Fibroblast of mammary gland (primary cell): ENCODE measurements at regions not wholly inside any gene's neighbourhood (a gene's known extent, or its start where the extent isn't known, plus 50 kb on each side); places are given as distances from the start of the nearest gene placed in this dataset.
A peak's percentile ranks its signal among the peaks of the same experiment; 100 is the strongest.
"Not testable (repeated sequence)": the region's sequence is repeated elsewhere in the genome, so short reads cannot be mapped to it uniquely, and the experiment has no call there.

Source experiments
- DNase-seq: peaks from one replicate; pipeline ENCODE4 v3.0.0-alpha.2; 2010; ENCODE audit warnings: low read depth
- H3K4me3 ChIP-seq: 2 replicates; pipeline ENCODE4 v1.5.1; 2011; ENCODE audit warnings: low read depth, mild to moderate bottlenecking, low read length, moderate library complexity; ENCODE audit not compliant: control insufficient read depth
- TF ChIP-seq, protein P1 (sequence below): conservative IDR thresholded peaks from 2 replicates; pipeline ENCODE4 v1.5.1; 2011; ENCODE audit warnings: low read depth, low read length, inconsistent platforms; ENCODE audit not compliant: control insufficient read depth, insufficient read depth

DNA sequence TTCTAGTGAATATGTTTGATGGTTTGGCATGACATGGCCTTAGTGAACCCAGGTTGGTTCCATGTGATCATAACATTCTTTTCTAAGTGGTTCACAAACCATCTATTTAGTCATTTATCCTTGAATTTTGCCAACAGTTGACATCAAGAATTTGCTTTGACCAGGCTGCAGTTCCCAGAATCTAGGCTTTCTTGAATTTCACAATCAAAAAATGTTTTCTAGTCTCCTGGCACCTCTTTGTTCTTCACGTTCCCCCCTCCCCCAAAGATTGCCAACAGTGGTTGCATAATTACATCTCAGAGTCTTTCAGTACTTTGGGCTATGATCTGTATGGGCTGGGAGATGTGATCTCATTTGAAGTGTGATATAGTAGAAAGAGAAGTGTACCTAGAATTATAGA is 124.0 kb downstream of the GATA6 start:
- H3K4me3 ChIP-seq, result no peak overlapping the region
- DNase-seq, result peak; percentile 31
- TF ChIP-seq, protein P1, sequence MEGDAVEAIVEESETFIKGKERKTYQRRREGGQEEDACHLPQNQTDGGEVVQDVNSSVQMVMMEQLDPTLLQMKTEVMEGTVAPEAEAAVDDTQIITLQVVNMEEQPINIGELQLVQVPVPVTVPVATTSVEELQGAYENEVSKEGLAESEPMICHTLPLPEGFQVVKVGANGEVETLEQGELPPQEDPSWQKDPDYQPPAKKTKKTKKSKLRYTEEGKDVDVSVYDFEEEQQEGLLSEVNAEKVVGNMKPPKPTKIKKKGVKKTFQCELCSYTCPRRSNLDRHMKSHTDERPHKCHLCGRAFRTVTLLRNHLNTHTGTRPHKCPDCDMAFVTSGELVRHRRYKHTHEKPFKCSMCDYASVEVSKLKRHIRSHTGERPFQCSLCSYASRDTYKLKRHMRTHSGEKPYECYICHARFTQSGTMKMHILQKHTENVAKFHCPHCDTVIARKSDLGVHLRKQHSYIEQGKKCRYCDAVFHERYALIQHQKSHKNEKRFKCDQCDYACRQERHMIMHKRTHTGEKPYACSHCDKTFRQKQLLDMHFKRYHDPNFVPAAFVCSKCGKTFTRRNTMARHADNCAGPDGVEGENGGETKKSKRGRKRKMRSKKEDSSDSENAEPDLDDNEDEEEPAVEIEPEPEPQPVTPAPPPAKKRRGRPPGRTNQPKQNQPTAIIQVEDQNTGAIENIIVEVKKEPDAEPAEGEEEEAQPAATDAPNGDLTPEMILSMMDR, result no peak

DNA sequence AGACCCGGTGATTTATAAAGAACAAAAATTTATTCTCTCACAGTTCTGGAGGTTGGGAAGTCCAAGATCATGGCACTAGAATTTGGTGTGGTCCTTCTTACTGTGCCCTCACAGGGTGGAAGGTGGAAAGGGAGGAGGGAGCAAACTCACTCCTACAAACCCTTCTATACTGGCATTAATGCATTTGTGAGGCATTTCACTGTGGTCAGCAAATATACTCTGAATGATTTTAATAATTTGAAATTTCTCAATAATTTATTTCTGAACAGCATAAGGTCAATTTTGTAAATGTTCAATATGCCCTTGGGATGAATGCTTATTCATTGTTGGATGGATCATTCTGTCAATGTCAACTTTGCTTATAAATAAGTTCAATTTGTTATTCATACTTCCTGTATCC is 120.6 kb downstream of the GATA6 start:
- no peak for DNase-seq
- no peak overlapping the region for H3K4me3 ChIP-seq
- TF ChIP-seq, protein P1, result no peak

DNA sequence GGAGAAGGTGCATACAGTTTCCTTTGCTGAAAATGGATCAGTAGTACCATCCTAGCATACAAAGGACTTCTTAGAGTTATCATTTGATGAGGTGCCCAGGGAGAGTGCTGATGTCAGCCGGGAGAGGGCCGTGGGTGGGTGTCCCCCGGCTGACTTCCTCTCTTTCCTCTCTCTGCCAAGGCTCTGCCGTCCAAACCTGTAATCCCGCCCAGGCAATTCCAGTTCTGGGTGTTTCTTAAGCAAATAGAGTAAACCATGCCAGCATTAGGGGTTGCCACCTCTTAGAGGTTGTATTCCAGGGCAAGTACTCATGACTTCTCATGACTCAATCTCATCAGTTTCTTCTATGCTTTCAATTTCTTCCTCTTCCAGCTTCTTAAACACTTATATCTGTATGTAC is 117.2 kb downstream of the GATA6 start:
- DNase-seq, result no peak
- no peak overlapping the region for H3K4me3 ChIP-seq
- TF ChIP-seq, protein P1, result no peak

DNA sequence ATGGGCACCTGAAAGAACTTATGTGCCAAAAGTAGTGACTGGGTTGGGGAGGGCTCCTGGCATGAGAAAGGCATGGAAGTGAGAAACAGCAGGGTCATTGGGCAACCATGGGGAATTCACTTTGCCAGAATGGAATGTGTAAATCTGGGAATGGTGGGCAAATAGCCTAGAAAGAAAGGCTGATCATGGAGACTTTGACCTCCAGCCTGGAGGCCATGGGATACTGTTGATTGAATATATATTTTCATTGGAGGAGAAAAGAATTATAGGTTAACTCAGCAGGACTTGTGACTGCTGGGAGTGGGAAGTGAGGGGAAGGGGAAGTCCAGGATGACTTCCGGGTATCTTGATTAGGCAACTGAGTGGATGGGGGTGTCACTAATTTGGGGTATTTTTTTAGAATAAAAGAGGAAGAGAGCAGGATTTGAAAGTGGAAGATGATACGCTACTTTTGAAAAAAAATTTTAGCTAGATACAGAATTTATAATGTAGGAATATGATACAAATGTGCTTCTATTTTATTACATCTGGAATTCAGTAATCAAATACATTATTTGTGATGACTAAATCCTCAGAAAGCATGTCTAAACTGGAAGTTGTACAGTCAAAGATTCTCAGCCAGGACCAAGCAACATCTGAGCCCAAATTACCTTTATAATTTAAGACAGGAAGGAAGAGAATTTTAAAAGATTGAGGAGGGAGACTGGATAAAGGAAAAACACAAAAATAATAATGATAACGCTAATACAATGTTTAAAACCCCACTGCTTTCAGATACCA is 116.2 kb downstream of the GATA6 start:
- no peak for DNase-seq
- H3K4me3 ChIP-seq, result no peak overlapping the region
- TF ChIP-seq, protein P1, result no peak

DNA sequence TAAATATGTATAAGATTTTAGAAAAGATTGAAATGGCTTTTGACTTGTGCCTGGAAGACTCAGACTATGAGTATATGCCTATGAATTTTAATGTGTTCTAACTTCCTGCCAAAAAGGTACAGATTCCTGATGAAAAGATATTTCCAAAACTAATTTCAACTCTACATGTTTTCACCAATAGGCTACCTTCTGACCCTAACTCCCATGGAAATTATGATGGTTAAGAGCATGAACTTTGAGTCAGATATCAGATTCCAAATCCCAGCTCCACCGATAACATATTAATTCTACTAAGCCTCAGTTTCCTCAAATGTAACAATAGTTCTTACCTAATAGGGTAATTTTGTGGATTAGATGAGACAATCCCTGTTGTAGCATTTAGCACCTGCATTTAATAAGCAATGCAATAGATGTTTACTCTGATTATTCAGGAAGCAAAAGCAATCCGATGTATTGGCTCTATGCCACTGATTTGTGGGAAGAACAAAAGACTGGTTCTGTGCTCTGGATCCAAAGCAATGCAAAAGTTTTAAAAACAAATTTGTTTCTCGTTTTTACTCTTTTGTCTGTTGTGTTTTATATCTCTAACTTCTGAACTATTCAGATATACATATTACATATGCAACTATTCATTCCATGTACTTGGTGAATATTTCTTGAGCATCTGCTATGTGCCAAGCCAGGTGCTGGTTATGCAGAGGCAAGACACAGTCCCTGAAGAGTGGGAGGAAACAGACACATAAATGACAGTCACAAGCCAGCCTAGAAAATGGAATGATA is 115.4 kb downstream of the GATA6 start:
- no peak overlapping the region for H3K4me3 ChIP-seq
- TF ChIP-seq, protein P1, result no peak
- DNase-seq, result no peak

GRCh38 chr18:22283855-22284254 is 114.5 kb downstream of the GATA6 start:
- H3K4me3 ChIP-seq, DNase-seq: not testable (repeated sequence)

DNA sequence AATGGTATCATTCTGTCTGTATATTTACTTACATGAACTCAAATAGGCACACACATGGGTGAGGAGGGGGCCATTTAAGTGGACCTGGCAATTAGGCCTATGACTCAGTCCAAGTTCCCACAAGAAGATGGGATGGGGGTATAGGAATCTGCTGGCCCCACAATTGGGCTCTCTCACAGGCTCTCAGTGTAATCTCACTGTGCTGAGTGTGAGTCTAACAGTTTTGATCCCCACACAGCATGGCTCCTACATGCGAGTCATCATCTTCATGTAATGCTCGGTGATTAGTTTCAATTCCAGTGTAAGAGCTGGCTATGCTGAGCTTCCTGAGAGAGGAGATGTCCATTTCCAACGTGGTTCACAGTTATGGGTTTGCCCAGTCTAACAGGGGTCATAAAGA is 114.0 kb downstream of the GATA6 start:
- TF ChIP-seq, protein P1, result no peak
- no peak overlapping the region for H3K4me3 ChIP-seq

More for the DNA sequence above, 114.0 kb downstream of the GATA6 start:
- peak; percentile 57 for DNase-seq
